HG02973 (cell line): ENCODE measurements at regions not wholly inside any gene's neighbourhood (a gene's known extent, or its start where the extent isn't known, plus 50 kb on each side); places are given as distances from the start of the nearest gene placed in this dataset.

Experiments used
- ATAC-seq: cut with Tn5 transposase; IDR thresholded peaks from one replicate; pipeline ENCODE4 v1.9.1; 2021; ENCODE audit warnings: moderate library complexity; ENCODE audit not compliant: unreplicated experiment

DNA sequence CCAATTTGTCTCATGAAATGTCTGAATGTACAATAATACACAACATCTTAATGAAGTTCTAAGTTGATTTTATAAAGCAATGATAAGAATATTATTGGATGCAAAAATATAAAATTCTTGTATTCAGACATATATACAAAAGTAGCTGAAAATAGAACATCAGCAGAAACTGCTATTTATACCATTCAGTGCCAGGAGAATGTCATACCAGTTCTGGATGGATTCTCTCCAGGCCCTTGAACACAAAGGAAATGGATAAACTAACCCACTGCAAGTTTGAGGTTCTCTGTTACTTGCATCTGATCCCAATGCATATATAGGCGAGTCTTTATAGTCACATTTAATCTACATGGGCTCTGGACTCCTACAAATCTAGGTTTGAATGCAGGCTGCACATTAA, 126.3 kb upstream of the KLF3 start:
- ATAC-seq, result no peak

- ATAC-seq, result no peak
Measured at GRCh38 chr4:38538517-38538916, 125.5 kb upstream of the KLF3 start.

- ATAC-seq, result no peak
Measured at GRCh38 chr4:38539501-38539900, 124.5 kb upstream of the KLF3 start.

- no peak for ATAC-seq
Measured at GRCh38 chr4:38547052-38547451, 116.9 kb upstream of the KLF3 start.

DNA sequence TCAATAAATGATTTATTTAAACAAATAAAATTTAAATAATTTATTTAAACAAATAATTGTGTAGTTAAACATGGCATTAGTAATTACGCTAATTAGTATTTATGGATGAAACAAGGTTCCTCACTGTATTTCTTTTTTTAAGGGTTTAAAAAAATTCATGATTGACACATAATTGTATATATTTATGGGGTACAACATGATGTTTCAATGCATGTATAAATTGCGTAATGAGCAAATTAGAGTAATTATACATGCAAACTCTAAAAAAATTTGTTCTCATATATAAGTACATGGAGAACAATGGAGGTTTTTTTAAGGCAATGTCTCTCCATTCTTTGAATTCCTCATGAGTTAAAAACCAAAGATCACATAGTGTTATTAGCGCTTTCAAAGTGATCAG, 115.7 kb upstream of the KLF3 start:
- ATAC-seq, result no peak

- ATAC-seq, result no peak
Measured at GRCh38 chr4:38559374-38559773, 104.6 kb upstream of the KLF3 start.

GRCh38 chr4:38560340-38560739, 103.7 kb upstream of the KLF3 start:
- ATAC-seq, result no peak

DNA sequence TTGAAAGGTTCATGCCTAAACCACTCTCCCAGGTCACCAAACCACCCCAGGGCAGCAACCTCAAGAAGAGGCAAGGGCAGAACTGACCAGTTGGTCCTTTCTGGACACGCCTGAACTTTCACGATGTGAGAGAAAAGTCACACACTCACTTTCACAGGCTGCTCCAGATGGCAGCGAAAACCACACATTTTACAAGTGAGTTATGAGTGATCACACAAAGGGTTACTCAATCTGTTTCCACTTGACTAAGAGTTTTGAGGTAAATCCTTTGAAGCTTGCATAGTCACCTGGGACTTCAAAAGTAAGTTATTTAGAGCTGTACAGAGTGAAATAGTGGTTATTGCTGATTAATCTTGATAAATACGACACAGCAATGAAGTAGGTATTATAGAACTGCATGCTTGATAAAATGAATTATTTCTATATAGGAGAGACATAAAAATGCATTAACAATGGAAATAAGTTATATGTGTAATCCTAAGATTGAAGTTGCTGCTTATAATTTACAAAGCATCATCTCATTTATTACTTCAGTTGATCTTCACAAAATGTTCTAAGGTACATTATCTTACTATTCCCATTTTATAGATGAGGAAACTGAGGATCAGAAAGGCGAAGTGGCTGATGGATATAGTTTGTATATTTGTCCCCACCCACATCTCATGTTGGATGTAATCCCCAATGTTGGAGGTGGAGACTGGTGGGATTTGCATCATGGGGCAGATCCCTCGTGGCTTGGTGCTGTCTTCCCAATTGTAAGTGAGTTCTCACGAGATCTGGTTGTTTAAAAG, 103.0 kb upstream of the KLF3 start:
- ATAC-seq, result peak; percentile 94

DNA sequence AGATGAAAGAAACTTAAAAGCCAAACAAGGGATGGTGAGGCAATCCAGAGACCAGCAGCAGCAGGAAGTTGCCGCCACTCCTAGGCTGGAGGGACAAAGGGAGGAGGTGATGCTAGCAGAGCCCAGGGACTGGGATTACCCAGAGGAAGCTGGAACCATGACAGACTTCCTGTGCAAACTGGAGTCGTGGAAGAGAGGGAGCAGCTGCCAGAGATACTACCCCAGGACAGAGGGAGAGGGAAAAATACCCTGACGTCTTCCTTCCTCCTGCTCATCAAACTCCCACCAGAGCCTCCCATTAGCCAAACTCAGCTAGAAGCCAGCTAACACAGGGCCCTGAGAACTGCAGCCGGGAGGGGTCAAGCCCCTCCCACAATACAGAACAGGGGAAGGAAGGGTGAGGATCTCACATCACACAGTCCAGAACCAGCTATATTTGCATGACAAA, 101.2 kb upstream of the KLF3 start:
- no peak for ATAC-seq

GRCh38 chr4:38563707-38564495, 100.1 kb upstream of the KLF3 start:
- ATAC-seq, result no peak

DNA sequence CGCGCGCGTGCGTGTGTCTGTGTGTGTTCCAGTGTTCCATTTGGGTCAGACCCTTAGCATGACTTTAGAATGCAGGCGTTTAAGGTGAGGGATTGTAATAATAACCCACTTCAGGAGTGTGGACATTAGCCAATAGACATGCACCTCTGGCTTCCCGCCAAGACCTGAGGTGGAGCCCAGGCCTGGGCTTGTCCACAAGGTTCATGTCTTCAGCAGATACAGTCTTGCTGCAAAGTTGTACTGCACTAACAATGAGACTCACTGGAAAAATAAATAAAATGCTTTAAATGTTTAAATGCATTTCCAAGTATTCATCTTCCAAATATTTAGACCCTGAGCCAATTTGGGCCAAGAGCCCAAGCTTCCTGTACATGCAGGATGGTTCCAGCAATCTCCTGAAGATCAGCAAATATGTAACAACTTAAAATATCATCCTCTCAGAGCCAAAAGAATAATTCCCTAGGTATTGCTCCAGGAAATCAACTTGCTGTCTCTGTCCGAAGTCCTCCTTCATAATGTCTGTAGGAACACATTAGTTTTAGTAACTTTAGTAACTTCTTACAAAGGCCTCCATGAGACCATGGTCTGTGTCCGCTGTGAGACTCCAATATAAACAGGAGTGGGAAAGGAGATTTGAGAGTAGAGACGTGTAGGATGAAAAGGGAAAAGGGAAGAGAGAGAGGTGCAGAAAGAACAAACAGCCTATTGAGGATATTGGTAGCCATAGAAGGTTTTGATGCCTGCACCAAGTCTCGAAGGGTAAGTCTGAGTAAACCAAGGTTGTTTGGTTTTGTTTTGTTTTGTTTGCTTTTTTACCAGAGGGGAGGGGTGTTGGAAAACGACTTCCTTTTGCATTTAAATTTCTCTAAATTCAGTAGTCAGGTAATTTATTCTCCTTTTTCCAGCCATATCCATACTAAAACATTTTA, 98.5 kb upstream of the KLF3 start:
- ATAC-seq, result no peak

DNA sequence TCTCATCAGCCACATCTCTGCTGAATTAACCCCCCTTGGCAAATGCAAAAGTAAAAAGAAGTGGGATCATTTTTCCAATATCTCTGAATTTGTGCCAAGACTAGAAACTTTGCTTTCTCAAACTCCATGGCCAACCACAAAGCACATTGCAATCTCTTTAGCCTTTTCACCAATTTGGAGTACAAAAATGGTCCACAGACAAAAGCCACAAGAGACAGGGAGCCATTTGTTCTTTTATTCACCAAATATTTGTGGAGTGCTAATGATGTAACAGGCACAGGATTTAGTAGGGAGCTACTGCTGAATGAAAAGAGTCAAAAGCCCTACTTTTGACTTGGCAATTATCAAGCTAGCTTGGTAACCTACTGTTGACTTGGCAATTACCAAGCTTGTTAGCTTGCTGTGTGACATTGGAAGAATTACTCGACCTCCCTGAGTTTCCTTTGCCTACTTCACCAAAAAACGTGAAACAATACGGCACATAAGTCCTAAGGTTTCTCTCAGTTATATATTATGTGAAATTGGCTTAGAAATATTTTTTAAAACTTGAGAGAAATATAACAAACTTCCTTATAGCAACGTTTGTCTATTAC, 97.1 kb upstream of the KLF3 start:
- no peak for ATAC-seq

DNA sequence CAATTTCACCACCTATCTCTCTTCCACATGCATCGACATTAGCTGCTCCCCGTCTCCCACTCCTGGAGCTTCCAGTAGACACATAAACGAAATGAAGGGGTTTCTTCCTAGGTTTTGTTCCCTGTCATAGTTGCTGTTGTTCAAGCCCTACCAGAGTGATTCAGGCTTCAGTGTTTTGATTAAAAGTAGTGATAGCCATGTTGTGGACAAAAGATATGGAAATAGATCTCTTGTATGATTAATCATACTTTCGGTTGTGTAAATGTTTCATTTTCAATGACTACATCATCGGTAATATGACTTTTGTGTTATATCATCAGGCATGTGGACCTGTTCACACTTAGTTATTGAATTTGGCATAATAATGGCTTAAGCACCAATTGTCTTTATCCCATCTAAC, 96.5 kb upstream of the KLF3 start:
- no peak for ATAC-seq

DNA sequence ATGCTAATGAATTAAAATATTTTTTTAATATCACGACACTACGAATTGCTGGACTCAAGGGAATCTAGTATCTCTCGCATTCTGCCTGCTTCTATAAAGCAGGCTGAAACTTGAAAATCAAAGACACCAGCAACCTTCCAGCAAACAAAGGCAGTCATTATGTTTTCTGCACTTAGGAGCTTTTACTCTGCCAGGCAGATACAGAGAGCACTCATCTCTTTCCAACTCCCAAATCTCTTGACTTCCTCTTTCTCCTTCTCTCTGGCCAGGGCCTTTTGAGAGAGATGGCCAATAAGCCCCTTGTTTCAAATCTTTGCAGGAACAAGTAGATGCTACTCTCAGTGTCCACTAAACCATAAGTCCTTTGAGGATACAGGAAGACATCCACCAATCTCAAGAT, 95.2 kb upstream of the KLF3 start:
- ATAC-seq, result no peak

DNA sequence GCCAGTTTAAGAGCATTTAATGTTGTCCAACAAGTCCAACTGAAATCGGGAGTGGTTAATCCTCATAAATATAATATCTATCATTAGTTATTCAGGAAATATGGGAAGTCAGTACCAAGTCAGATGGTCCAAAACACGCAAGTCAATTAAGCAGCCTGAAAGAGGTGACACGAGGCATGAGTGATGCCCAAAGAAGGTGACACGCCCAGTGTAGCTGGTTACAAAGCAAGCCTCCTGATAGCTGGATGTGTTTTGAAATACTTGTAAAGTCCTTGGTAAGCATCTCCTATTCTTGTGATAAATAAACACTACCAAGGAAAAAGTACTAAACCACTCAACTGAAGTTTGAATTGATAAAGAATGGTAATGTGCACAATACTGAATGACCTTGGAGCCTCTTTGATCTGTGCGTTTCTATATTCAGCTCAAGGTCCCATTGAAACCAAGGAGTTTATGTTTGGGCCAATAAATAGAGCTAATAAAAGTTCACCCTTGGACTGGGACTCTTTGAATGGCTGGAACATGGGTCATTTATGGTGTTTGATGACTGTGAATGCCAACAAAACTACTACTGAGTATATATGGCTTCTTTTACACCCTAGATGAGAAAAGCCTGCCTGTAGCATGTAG, 93.2 kb upstream of the KLF3 start:
- no peak for ATAC-seq

DNA sequence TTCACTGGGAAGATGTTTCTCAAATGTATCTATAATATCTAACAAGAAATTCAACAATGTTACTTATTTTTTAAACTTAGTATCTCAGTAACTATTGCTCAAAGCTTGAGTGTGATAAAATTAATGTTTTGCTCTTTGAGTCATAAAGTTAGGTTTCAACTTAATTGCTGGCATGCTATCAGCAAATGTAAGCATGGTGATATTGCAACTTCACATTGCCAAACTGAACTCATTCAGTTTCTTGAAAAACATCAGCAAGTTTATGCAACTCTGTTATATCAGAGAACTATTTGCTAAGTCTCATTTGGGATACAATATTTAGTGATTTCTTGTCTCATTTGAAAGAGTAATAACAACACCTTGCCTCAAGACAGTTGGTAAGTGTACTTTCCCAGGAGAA, 91.2 kb upstream of the KLF3 start:
- no peak for ATAC-seq

DNA sequence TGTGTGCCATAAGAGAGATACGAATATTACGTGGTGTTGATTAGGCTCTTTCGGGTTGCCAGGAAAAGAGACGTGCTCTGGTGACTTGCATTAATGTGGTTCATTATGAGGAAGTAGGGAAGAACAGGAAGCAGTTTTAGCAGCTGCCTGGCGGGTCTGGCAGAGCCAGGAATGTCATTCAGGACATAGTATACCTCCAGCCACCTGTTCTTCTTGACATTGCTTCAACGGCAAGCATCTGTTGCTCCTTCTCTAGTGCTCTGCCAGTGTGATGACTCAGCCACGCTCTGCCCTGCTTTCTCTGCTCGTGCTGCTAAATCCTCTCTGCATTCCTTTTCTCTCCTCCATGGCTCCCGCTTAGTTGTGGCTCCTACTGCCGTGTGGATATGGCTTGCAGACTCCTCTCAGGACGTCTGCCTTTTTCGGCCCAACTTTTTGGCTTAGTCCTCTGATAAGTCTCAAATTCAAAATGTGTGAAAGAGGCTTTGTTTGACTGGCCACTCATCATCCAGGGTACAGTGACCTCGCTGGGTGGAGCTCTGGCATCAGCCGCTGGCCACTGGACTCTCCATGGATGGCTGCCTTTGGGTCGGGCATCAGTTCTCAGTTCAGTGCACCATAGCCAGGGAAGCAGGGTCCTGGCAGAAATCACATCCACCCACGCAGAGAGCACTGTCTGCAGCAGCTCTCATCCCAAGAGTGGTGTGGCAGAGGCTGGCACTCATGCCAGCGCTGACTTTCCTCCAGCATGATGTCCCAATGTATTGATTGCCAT, 89.3 kb upstream of the KLF3 start:
- ATAC-seq, result no peak

- no peak for ATAC-seq
Measured at GRCh38 chr4:38576767-38577166, 87.2 kb upstream of the KLF3 start.

DNA sequence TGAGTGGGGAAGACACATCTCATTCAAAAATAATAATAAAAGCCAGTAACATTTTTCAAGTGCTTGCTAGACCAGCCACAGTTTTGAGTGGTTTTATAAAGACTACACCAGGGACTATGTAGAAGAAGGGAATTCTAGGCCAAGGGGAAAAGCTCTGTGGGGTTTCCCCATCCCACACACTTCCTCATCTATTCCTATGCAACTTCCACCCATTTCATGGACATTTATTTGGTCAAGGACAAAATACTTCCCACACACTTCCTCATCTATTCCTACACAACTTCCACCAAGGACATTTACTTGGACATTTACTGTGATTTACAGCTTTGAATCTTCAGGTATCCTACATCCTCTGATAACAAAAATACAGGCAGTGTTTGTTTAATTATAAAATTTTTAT, 86.5 kb upstream of the KLF3 start:
- no peak for ATAC-seq
